ENCODE measurements at regions not wholly inside any gene's neighbourhood (a gene's known extent, or its start where the extent isn't known, plus 50 kb on each side); places are given as distances from the start of the nearest gene placed in this dataset.

DNA sequence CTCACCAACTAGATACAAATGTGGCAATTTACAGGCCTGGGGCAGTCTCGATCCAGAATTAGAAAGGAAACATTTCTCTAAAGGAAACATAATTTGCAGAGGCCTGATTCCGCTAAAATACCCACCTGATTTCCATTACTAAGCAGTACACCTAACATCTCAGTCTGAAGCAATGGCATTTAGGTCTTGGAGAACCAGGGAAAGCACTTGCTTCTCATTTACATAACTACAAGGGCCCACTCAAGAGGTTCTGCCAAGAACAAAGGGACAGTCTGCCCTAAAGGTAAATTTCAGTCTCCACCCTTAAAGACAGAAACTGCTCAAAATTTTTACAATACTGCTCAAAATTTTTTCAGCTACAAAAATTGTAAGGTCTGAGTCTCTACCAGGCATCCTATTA is 123.7 kb upstream of the GJB5 start:
- TF ChIP-seq, protein P1, sequence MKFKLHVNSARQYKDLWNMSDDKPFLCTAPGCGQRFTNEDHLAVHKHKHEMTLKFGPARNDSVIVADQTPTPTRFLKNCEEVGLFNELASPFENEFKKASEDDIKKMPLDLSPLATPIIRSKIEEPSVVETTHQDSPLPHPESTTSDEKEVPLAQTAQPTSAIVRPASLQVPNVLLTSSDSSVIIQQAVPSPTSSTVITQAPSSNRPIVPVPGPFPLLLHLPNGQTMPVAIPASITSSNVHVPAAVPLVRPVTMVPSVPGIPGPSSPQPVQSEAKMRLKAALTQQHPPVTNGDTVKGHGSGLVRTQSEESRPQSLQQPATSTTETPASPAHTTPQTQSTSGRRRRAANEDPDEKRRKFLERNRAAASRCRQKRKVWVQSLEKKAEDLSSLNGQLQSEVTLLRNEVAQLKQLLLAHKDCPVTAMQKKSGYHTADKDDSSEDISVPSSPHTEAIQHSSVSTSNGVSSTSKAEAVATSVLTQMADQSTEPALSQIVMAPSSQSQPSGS (tag by site-specific recombination; IDR thresholded peaks at IDR 0.05; ENCODE audit: low read depth) = no peak
- TF ChIP-seq, protein P2, sequence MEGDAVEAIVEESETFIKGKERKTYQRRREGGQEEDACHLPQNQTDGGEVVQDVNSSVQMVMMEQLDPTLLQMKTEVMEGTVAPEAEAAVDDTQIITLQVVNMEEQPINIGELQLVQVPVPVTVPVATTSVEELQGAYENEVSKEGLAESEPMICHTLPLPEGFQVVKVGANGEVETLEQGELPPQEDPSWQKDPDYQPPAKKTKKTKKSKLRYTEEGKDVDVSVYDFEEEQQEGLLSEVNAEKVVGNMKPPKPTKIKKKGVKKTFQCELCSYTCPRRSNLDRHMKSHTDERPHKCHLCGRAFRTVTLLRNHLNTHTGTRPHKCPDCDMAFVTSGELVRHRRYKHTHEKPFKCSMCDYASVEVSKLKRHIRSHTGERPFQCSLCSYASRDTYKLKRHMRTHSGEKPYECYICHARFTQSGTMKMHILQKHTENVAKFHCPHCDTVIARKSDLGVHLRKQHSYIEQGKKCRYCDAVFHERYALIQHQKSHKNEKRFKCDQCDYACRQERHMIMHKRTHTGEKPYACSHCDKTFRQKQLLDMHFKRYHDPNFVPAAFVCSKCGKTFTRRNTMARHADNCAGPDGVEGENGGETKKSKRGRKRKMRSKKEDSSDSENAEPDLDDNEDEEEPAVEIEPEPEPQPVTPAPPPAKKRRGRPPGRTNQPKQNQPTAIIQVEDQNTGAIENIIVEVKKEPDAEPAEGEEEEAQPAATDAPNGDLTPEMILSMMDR (tag by site-specific recombination; IDR thresholded peaks at IDR 0.05) = no peak
- TF ChIP-seq TCF7L2 (IDR thresholded peaks at IDR 0.05; ENCODE audit: borderline replicate concordance, low read depth, low read length) (no peak), HOXC10 (CRISPR knock-in tag; IDR thresholded peaks at IDR 0.05) (no peak), ZNF311 (tag by site-specific recombination; IDR thresholded peaks at IDR 0.05; ENCODE audit: borderline replicate concordance) (no peak), ZBTB17 (tag by site-specific recombination; IDR thresholded peaks at IDR 0.05) (no peak), YY1 (tag by site-specific recombination; IDR thresholded peaks at IDR 0.05) (no peak), ZNF76 (tag by site-specific recombination; IDR thresholded peaks at IDR 0.05; ENCODE audit: borderline replicate concordance, low read depth) (no peak), ZBTB8A (tag by site-specific recombination; IDR thresholded peaks at IDR 0.05) (no peak)
- TF ChIP-seq, protein P3, sequence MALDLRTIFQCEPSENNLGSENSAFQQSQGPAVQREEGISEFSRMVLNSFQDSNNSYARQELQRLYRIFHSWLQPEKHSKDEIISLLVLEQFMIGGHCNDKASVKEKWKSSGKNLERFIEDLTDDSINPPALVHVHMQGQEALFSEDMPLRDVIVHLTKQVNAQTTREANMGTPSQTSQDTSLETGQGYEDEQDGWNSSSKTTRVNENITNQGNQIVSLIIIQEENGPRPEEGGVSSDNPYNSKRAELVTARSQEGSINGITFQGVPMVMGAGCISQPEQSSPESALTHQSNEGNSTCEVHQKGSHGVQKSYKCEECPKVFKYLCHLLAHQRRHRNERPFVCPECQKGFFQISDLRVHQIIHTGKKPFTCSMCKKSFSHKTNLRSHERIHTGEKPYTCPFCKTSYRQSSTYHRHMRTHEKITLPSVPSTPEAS (tag by site-specific recombination; IDR thresholded peaks at IDR 0.05) = no peak
- TF ChIP-seq, protein P4, sequence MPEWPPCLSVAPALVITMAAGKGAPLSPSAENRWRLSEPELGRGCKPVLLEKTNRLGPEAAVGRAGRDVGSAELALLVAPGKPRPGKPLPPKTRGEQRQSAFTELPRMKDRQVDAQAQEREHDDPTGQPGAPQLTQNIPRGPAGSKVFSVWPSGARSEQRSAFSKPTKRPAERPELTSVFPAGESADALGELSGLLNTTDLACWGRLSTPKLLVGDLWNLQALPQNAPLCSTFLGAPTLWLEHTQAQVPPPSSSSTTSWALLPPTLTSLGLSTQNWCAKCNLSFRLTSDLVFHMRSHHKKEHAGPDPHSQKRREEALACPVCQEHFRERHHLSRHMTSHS (tag by site-specific recombination; IDR thresholded peaks at IDR 0.05) = no peak
